ENCODE measurements at regions not wholly inside any gene's neighbourhood (a gene's known extent, or its start where the extent isn't known, plus 50 kb on each side); places are given as distances from the start of the nearest gene placed in this dataset.

DNA sequence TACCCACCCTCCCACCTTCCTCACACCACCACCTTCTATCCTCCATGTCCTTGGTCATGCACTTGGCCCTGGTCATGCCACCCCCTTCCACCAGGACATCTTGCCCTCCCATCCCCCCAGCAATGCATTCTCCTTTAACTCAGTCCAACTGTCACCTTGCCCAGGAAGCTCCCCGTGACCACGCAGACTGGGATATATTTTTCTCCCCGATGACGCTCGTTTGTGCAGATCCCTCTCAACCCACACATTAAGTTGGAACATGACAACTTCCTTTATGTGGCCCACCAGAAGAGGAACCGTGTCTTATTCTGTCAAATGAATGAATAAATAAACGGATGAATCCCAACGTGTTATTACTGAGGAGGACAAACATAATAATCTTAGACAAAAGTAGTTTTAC, 82.8 kb upstream of the TAS2R1 start:
- Histone ChIP-seq H2AFZ (ENCODE audit: control insufficient read depth, low read length) (no peak overlapping the region), H3K27ac (ENCODE audit: control insufficient read depth, insufficient read depth, low read length) (no peak overlapping the region), H3K4me3 (ENCODE audit: control insufficient read depth in 2 of 3, extremely low read depth in 1 of 3, insufficient read depth in 2 of 3, low read depth in 1 of 3, low read length in 3 of 3) (no peak overlapping the region), H3K36me3 (ENCODE audit: control insufficient read depth in 2 of 2, extremely low read depth in 1 of 2, insufficient read depth in 2 of 2, low read length in 2 of 2) (no peaks in the 10 kb centered on the region), H3K9me3 (ENCODE audit: control insufficient read depth, low read depth, low read length) (no peaks in the 10 kb centered on the region), H3K9me1 (ENCODE audit: control insufficient read depth, extremely low read depth, insufficient read depth, low read length) (no peaks in the 10 kb centered on the region), H4K20me1 (ENCODE audit: control insufficient read depth, extremely low read depth, insufficient read depth, low read length) (no peaks in the 10 kb centered on the region), H3K4me2 (ENCODE audit: control insufficient read depth, extremely low read depth, insufficient read depth, low read depth, low read length) (no peak overlapping the region), H3K9ac (ENCODE audit: control insufficient read depth, extremely low read depth, insufficient read depth, low read length) (no peak overlapping the region), H3K79me2 (ENCODE audit: control insufficient read depth, insufficient read depth, low read length) (no peaks in the 10 kb centered on the region), H3K4me1 (ENCODE audit: control insufficient read depth, extremely low read depth, insufficient read depth, low read length) (peaks cover 5% of the 10 kb centered on the region), H3K27me3 (ENCODE audit: control insufficient read depth, extremely low read depth, insufficient read depth, low read length) (no peaks in the 10 kb centered on the region)
- DNase-seq (ENCODE audit: low read depth, low spot score) (no peak), FAIRE-seq (no peak)
- dilution Hi-C loops (cut with MboI; ENCODE audit: extremely low pct_ligation_motif_present, low sequenced_read_pairs), result no loop called here
- TF ChIP-seq CTCF (optimal IDR thresholded peaks at IDR 0.05 in 1 of 3, IDR thresholded peaks at IDR 0.05 in 1 of 3, conservative IDR thresholded peaks at IDR 0.05 in 1 of 3; ENCODE audit: extremely low read depth in 1 of 3, insufficient read depth in 2 of 3, low read length in 3 of 3), result no peak
- TF ChIP-seq EZH2 (IDR thresholded peaks at IDR 0.05; ENCODE audit: low read length), result no peak

GRCh38 chr5:9712506-9712905, 82.4 kb upstream of the TAS2R1 start:
- Histone ChIP-seq H3K4me2 (ENCODE audit: control insufficient read depth, extremely low read depth, insufficient read depth, low read depth, low read length) (no peak overlapping the region), H3K79me2 (ENCODE audit: control insufficient read depth, insufficient read depth, low read length) (no peaks in the 10 kb centered on the region), H3K27me3 (ENCODE audit: control insufficient read depth, extremely low read depth, insufficient read depth, low read length) (no peaks in the 10 kb centered on the region), H3K36me3 (ENCODE audit: control insufficient read depth in 2 of 2, extremely low read depth in 1 of 2, insufficient read depth in 2 of 2, low read length in 2 of 2) (no peaks in the 10 kb centered on the region), H3K4me3 (ENCODE audit: control insufficient read depth in 2 of 3, extremely low read depth in 1 of 3, insufficient read depth in 2 of 3, low read depth in 1 of 3, low read length in 3 of 3) (no peak overlapping the region), H3K9me3 (ENCODE audit: control insufficient read depth, low read depth, low read length) (no peaks in the 10 kb centered on the region), H3K9me1 (ENCODE audit: control insufficient read depth, extremely low read depth, insufficient read depth, low read length) (no peaks in the 10 kb centered on the region), H3K4me1 (ENCODE audit: control insufficient read depth, extremely low read depth, insufficient read depth, low read length) (peaks cover 5% of the 10 kb centered on the region), H4K20me1 (ENCODE audit: control insufficient read depth, extremely low read depth, insufficient read depth, low read length) (no peaks in the 10 kb centered on the region), H3K27ac (ENCODE audit: control insufficient read depth, insufficient read depth, low read length) (no peak overlapping the region), H3K9ac (ENCODE audit: control insufficient read depth, extremely low read depth, insufficient read depth, low read length) (no peak overlapping the region), H2AFZ (ENCODE audit: control insufficient read depth, low read length) (no peak overlapping the region)
- DNase-seq (ENCODE audit: low read depth, low spot score) (no peak), FAIRE-seq (no peak)
- no peak for TF ChIP-seq EZH2 (IDR thresholded peaks at IDR 0.05; ENCODE audit: low read length)
- TF ChIP-seq CTCF (optimal IDR thresholded peaks at IDR 0.05 in 1 of 3, IDR thresholded peaks at IDR 0.05 in 1 of 3, conservative IDR thresholded peaks at IDR 0.05 in 1 of 3; ENCODE audit: extremely low read depth in 1 of 3, insufficient read depth in 2 of 3, low read length in 3 of 3), result no peak
- dilution Hi-C loops (cut with MboI; ENCODE audit: extremely low pct_ligation_motif_present, low sequenced_read_pairs), result no loop called here
